Brain microvascular endothelial cell (primary cell): ENCODE measurements at regions not wholly inside any gene's neighbourhood (a gene's known extent, or its start where the extent isn't known, plus 50 kb on each side); places are given as distances from the start of the nearest gene placed in this dataset.

Source experiments
- DNase-seq: peaks from one replicate; pipeline ENCODE4 v3.0.0-alpha.2; 2020
- H3K27ac ChIP-seq: fragments of 250-450 bp; sonication (Bioruptor Pico); 2 replicates; pipeline ENCODE4 v1.5.1; 2020; ENCODE audit warnings: mild to moderate bottlenecking, moderate library complexity
- H3K27me3 ChIP-seq: fragments of 250-450 bp; sonication (Bioruptor Pico); replicated peaks from 2 replicates; pipeline ENCODE4 v1.5.1; 2020; ENCODE audit warnings: mild to moderate bottlenecking
- H3K36me3 ChIP-seq: fragments of 250-450 bp; sonication (Bioruptor Pico); replicated peaks from 2 replicates; pipeline ENCODE4 v1.5.1; 2020; ENCODE audit warnings: mild to moderate bottlenecking
- H3K4me3 ChIP-seq: 2 replicates; pipeline ENCODE4 v1.5.1; 2011; ENCODE audit warnings: low read depth, mild to moderate bottlenecking, control low read depth, low read length, moderate library complexity
- in situ Hi-C: cut with HindIII; loops from 2 replicates; pipeline ENCODE4 v1.10.0; 2017; ENCODE audit warnings: low sequenced_read_pairs, low pct_ligation_motif_present
- TF ChIP-seq, protein P1 (sequence below): IDR thresholded peaks from 2 replicates; pipeline ENCODE4 v1.5.1; 2011; ENCODE audit warnings: low read depth, mild to moderate bottlenecking, moderate library complexity, low read length, control low read depth, inconsistent platforms; ENCODE audit errors: missing control alignments

DNA sequence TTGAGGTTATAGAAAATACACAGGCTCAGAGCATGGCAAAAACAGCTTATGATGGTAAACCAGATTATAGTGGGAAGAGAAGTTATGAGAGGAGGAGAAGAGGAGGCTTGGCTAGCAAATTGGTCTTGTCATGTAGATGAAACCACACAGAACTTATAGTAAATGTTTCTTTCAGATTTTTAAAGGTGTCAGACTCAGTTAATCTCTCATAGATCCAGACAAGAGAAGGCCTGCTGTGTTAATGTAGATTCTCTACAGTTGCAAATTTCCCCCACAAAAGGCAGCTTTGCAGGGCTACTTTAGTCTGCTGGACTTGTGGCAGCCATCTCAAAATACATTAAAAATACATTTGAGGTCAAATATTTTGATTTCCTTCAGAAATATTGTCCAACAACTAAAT lies 1731.7 kb downstream of the ARAP2 start:
- H3K4me3 ChIP-seq = no peak overlapping the region
- DNase-seq = no peak
- H3K27ac ChIP-seq = no peak overlapping the region

DNA sequence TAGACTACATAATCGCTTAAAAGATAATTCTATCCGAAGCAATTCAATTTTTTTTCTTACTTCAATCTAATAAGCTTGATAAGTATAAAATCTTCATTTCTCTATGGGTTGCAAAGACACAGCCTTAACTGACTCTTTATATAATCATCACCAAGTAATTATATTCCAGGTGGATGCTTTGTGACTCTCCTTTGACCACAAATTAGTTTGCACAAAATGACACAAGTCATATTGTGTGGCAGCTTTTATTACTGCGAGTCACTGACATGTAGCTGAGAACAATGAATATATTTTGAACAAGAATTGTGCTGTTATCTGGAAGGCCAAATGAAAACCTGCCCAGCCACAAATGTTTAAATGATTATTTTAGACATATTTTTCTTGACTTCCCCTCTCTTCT lies 1727.8 kb downstream of the ARAP2 start:
- Histone ChIP-seq H3K4me3 (no peak overlapping the region), H3K36me3 (no peaks in the 10 kb centered on the region), H3K27me3 (no peaks in the 10 kb centered on the region), H3K27ac (no peak overlapping the region)
- DNase-seq = no peak
- in situ Hi-C loops = no loop called here
- TF ChIP-seq, protein P1, sequence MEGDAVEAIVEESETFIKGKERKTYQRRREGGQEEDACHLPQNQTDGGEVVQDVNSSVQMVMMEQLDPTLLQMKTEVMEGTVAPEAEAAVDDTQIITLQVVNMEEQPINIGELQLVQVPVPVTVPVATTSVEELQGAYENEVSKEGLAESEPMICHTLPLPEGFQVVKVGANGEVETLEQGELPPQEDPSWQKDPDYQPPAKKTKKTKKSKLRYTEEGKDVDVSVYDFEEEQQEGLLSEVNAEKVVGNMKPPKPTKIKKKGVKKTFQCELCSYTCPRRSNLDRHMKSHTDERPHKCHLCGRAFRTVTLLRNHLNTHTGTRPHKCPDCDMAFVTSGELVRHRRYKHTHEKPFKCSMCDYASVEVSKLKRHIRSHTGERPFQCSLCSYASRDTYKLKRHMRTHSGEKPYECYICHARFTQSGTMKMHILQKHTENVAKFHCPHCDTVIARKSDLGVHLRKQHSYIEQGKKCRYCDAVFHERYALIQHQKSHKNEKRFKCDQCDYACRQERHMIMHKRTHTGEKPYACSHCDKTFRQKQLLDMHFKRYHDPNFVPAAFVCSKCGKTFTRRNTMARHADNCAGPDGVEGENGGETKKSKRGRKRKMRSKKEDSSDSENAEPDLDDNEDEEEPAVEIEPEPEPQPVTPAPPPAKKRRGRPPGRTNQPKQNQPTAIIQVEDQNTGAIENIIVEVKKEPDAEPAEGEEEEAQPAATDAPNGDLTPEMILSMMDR = no peak

More for the DNA sequence above, 1731.7 kb downstream of the ARAP2 start:
- no peaks in the 10 kb centered on the region for H3K36me3 ChIP-seq
- in situ Hi-C loops = no loop called here
- H3K27me3 ChIP-seq = no peaks in the 10 kb centered on the region
- TF ChIP-seq, protein P1 = no peak

DNA sequence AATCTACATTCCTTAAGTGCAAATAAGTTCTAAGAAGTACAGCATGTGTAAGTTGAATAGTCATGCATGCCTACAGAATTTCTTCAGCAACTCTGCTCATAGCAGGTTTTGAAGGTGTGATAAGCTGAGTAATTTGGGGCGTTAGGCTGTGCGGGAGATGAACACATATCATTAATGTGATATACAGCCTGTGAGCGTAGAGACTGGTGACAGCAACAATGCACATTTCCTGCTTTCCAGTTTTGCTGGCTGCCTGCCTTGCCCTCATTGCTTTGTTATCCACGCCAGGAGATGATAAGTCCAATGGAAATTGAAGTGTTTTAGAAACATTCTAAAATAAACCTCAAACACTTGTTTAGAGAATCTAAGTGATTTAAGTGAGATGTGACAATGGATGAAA lies 1709.4 kb downstream of the ARAP2 start:
- no peak for DNase-seq
- Histone ChIP-seq H3K27me3 (no peaks in the 10 kb centered on the region), H3K4me3 (no peak overlapping the region), H3K36me3 (no peaks in the 10 kb centered on the region), H3K27ac (no peak overlapping the region)
- in situ Hi-C loops = no loop called here
- TF ChIP-seq, protein P1 = no peak

GRCh38 chr4:34566091-34566490 lies 1678.2 kb downstream of the ARAP2 start:
- no peaks in the 10 kb centered on the region for H3K27me3 ChIP-seq
- DNase-seq = no peak
- in situ Hi-C loops = no loop called here
- H3K27ac ChIP-seq = no peak overlapping the region
- TF ChIP-seq, protein P1 = no peak
- H3K36me3 ChIP-seq = no peaks in the 10 kb centered on the region
- H3K4me3 ChIP-seq = no peak overlapping the region

DNA sequence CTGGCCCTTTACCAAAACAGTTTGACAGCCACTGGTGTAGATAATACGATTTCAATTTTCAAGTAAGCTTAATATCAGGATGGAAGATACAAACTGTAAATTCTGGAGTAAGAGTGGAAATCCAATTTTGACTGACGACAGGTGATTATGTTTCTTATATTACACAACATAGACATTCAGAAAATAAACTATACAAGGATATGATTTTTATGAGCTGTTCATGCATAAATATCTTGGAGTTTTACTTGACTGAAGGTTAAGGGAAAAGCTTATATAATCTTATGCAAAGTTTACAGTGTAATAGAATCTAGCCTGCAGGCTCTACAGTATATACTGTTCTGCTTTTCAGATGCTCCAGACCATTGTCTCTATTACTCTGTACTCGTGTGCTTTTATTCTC lies 1672.3 kb downstream of the ARAP2 start:
- Histone ChIP-seq H3K27ac (no peak overlapping the region), H3K36me3 (no peaks in the 10 kb centered on the region), H3K4me3 (no peak overlapping the region), H3K27me3 (no peaks in the 10 kb centered on the region)
- in situ Hi-C loops = no loop called here
- DNase-seq = no peak
- TF ChIP-seq, protein P1 = no peak

GRCh38 chr4:34615315-34615714 lies 1629.0 kb downstream of the ARAP2 start:
- TF ChIP-seq, protein P1 = no peak
- no peaks in the 10 kb centered on the region for H3K27me3 ChIP-seq
- in situ Hi-C loops = no loop called here
- H3K27ac ChIP-seq = no peak overlapping the region
- no peak overlapping the region for H3K4me3 ChIP-seq
- H3K36me3 ChIP-seq = no peaks in the 10 kb centered on the region
- DNase-seq = no peak
